ENCODE measurements at regions not wholly inside any gene's neighbourhood (a gene's known extent, or its start where the extent isn't known, plus 50 kb on each side); places are given as distances from the start of the nearest gene placed in this dataset.

GRCh38 chr11:32161293-32161692 is 70.4 kb downstream of the RCN1 start:
- Mint-ChIP-seq H3K27ac (ENCODE audit: low read depth) (no peak overlapping the region), H3K9me3 (no peaks in the 10 kb centered on the region), H3K4me3 (no peak overlapping the region), H3K4me1 (no peaks in the 10 kb centered on the region), H3K36me3 (ENCODE audit: insufficient read depth) (no peaks in the 10 kb centered on the region), H3K27me3 (peaks cover 42% of the 10 kb centered on the region)
- no peak for ATAC-seq (replicated peaks; ENCODE audit: extremely low read depth, poor library complexity, severe bottlenecking)
- DNase-seq (ENCODE audit: low spot score in 2 of 2) = no peak

GRCh38 chr11:32162351-32162750 is 71.5 kb downstream of the RCN1 start:
- DNase-seq (ENCODE audit: low spot score in 2 of 2) = no peak
- no peaks in the 10 kb centered on the region for H3K4me1 Mint-ChIP-seq
- H3K27ac Mint-ChIP-seq (ENCODE audit: low read depth) = no peak overlapping the region
- no peaks in the 10 kb centered on the region for H3K36me3 Mint-ChIP-seq (ENCODE audit: insufficient read depth)
- ATAC-seq (replicated peaks; ENCODE audit: extremely low read depth, poor library complexity, severe bottlenecking) = no peak
- no peaks in the 10 kb centered on the region for H3K9me3 Mint-ChIP-seq
- H3K27me3 Mint-ChIP-seq = peaks cover 42% of the 10 kb centered on the region
- no peak overlapping the region for H3K4me3 Mint-ChIP-seq

GRCh38 chr11:32162906-32163305 is 72.0 kb downstream of the RCN1 start:
- Mint-ChIP-seq H3K27me3 (peaks cover 42% of the 10 kb centered on the region), H3K9me3 (no peaks in the 10 kb centered on the region), H3K4me1 (no peaks in the 10 kb centered on the region), H3K36me3 (ENCODE audit: insufficient read depth) (no peaks in the 10 kb centered on the region), H3K27ac (ENCODE audit: low read depth) (no peak overlapping the region), H3K4me3 (no peak overlapping the region)
- no peak for ATAC-seq (replicated peaks; ENCODE audit: extremely low read depth, poor library complexity, severe bottlenecking)
- no peak for DNase-seq (ENCODE audit: low spot score in 2 of 2)

DNA sequence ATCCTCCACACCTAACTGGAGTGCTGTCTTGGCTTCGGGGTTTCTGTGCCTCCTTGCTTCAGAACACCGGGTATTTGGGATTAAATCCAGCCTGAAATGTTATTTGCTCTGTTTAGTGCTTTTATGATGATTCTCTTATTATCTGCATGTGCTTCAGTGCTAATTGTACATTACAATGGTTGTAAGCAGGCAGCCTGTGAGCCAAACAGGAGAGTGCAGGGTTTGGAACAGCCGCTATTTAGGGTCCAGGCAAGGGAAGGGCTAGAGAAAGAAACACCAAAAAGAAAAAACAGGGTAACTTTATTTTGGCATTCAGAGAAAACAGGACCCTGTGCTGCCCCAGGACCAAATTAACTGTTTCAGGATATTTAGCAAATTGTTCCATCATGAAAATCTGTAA is 72.7 kb downstream of the RCN1 start:
- peaks cover 40% of the 10 kb centered on the region for H3K27me3 Mint-ChIP-seq
- no peak overlapping the region for H3K27ac Mint-ChIP-seq (ENCODE audit: low read depth)
- no peak overlapping the region for H3K4me3 Mint-ChIP-seq
- no peaks in the 10 kb centered on the region for H3K9me3 Mint-ChIP-seq
- H3K4me1 Mint-ChIP-seq = peaks cover under 1% of the 10 kb centered on the region
- DNase-seq (ENCODE audit: low spot score in 2 of 2) (no peak), ATAC-seq (replicated peaks; ENCODE audit: extremely low read depth, poor library complexity, severe bottlenecking) (no peak)
- no peaks in the 10 kb centered on the region for H3K36me3 Mint-ChIP-seq (ENCODE audit: insufficient read depth)

DNA sequence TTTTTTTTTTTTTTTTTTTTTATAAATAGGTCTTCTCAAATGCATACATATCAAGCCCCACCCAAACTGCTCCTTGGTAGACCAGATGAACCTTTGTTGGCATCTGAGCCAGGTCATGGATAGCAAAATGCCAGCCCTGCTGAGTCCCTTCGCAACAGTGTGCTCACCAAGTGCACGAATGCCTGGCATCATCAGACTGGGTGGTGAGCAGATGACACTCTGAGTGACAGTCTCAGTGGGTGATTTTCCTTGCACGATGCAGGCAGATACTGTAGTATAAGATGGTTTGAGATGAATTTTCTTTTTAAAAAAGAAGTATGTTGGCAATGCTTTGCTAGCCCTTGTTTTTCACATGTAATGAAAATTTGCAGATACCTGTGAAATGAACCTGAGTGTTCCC is 74.0 kb downstream of the RCN1 start:
- H3K4me1 Mint-ChIP-seq = peaks cover 6% of the 10 kb centered on the region
- no peak overlapping the region for H3K4me3 Mint-ChIP-seq
- H3K9me3 Mint-ChIP-seq = no peaks in the 10 kb centered on the region
- no peak for ATAC-seq (replicated peaks; ENCODE audit: extremely low read depth, poor library complexity, severe bottlenecking)
- DNase-seq (ENCODE audit: low spot score in 2 of 2) = no peak
- H3K27ac Mint-ChIP-seq (ENCODE audit: low read depth) = no peak overlapping the region
- H3K36me3 Mint-ChIP-seq (ENCODE audit: insufficient read depth) = no peaks in the 10 kb centered on the region
- H3K27me3 Mint-ChIP-seq = peaks cover 32% of the 10 kb centered on the region

GRCh38 chr11:32168924-32169323 is 78.0 kb downstream of the RCN1 start:
- ATAC-seq (replicated peaks; ENCODE audit: extremely low read depth, poor library complexity, severe bottlenecking) = no peak
- Mint-ChIP-seq H3K27me3 (peaks cover 7% of the 10 kb centered on the region), H3K36me3 (ENCODE audit: insufficient read depth) (no peaks in the 10 kb centered on the region), H3K27ac (ENCODE audit: low read depth) (no peak overlapping the region), H3K4me1 (peaks cover 11% of the 10 kb centered on the region), H3K9me3 (no peaks in the 10 kb centered on the region), H3K4me3 (no peak overlapping the region)
- no peak for DNase-seq (ENCODE audit: low spot score in 2 of 2)

DNA sequence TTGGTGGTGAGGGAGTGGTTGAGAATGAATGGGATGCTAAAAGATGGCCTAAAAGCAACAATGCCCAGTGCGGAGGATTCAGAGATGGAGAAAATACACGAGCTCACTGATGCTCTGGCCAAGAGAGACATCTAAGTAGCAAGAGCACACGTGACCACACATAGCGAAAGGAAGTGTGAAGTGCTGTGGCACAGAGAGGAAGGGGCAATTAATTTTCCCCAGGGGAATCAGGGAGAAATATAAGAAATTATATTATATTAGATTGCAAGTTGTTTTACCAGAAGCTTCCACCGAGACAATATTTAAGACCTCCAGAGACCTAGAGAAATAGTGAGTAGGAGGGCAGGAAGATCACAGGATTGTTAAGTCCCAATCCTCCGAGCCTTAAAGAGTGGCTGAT is 80.6 kb downstream of the RCN1 start:
- no peaks in the 10 kb centered on the region for H3K27me3 Mint-ChIP-seq
- H3K27ac Mint-ChIP-seq (ENCODE audit: low read depth) = no peak overlapping the region
- H3K4me3 Mint-ChIP-seq = no peak overlapping the region
- no peaks in the 10 kb centered on the region for H3K9me3 Mint-ChIP-seq
- DNase-seq (ENCODE audit: low spot score in 2 of 2) = no peak
- peaks cover 11% of the 10 kb centered on the region for H3K4me1 Mint-ChIP-seq
- H3K36me3 Mint-ChIP-seq (ENCODE audit: insufficient read depth) = no peaks in the 10 kb centered on the region
- ATAC-seq (replicated peaks; ENCODE audit: extremely low read depth, poor library complexity, severe bottlenecking) = no peak

- Mint-ChIP-seq H3K4me1 (peaks cover 11% of the 10 kb centered on the region), H3K9me3 (no peaks in the 10 kb centered on the region), H3K27me3 (no peaks in the 10 kb centered on the region), H3K36me3 (ENCODE audit: insufficient read depth) (no peaks in the 10 kb centered on the region), H3K4me3 (no peak overlapping the region), H3K27ac (ENCODE audit: low read depth) (no peak overlapping the region)
- ATAC-seq (replicated peaks; ENCODE audit: extremely low read depth, poor library complexity, severe bottlenecking) = no peak
- DNase-seq (ENCODE audit: low spot score in 2 of 2) = no peak
Observed at GRCh38 chr11:32172041-32172847, 81.4 kb downstream of the RCN1 start.

DNA sequence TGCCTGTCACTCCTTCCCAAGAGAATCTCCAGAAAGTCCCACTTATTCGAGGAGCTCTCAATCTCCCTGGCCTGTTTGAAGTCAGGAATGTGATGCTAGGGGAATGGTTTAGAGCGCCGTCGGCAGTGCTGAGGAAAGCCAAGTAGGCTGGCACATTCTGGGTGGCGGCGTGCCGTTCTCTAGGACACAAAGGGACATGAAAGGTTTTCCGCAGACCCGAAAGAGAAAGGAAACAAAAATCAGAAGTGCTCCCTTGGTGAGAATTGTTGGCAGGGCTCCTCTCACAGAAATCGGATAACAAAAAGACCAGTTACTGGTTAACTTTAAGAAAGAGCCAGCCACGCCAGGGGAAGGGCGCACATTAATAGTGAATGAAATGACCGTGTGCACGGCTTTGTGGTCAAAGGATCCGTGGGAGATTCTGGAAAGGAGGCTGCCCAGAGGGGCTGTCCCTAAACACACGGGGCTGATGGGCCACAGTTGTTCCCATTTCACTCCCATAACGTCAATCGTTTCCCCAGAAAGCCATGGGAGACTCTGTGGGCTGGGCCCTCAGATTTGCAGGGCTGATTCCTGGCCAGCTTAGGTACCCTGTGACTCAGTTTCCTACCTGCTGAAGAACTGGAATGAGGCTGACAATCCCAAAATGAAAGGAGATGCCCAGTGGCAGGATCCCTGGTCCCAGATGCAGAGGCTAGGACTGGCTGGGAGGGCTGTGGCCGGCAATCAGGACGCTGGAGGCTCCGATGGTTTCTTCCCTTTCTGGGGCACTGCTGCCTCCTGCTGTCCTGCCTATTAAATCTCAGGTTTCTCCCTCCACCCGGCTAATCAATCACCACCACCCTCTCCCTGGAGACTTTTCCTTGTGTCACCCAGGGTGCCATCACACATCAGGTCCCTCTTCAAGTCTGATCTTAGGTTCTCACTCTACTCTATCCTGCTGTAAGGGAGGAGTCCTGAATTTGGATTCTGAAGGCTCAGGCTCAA is 82.3 kb downstream of the RCN1 start:
- no peaks in the 10 kb centered on the region for H3K9me3 Mint-ChIP-seq
- H3K27me3 Mint-ChIP-seq = no peaks in the 10 kb centered on the region
- peaks cover 11% of the 10 kb centered on the region for H3K4me1 Mint-ChIP-seq
- no peak for DNase-seq (ENCODE audit: low spot score in 2 of 2)
- no peaks in the 10 kb centered on the region for H3K36me3 Mint-ChIP-seq (ENCODE audit: insufficient read depth)
- no peak overlapping the region for H3K27ac Mint-ChIP-seq (ENCODE audit: low read depth)
- H3K4me3 Mint-ChIP-seq = no peak overlapping the region
- no peak for ATAC-seq (replicated peaks; ENCODE audit: extremely low read depth, poor library complexity, severe bottlenecking)

DNA sequence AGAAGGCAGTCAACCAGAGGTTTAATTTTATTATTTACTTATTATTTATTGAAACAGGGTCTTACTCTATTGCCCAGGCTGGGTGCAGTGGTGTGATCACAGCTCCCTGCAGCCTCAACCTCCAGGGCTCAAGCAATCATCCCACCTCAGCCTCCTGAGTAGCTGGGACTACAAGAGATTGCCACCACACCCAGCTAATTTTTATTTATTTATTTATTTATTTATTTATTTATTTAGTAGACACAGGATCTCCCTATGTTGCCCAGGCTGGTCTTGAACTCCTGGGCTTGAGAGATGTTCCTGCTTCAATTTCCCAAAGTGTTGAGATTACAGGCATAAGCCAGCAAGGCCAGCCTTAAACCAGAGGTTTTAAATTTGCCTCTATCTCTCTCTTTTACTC is 83.1 kb downstream of the RCN1 start:
- H3K9me3 Mint-ChIP-seq = no peaks in the 10 kb centered on the region
- H3K4me1 Mint-ChIP-seq = peaks cover 6% of the 10 kb centered on the region
- DNase-seq (ENCODE audit: low spot score in 2 of 2) (no peak), ATAC-seq (replicated peaks; ENCODE audit: extremely low read depth, poor library complexity, severe bottlenecking) (no peak)
- no peak overlapping the region for H3K4me3 Mint-ChIP-seq
- no peak overlapping the region for H3K27ac Mint-ChIP-seq (ENCODE audit: low read depth)
- peaks cover 6% of the 10 kb centered on the region for H3K27me3 Mint-ChIP-seq
- no peaks in the 10 kb centered on the region for H3K36me3 Mint-ChIP-seq (ENCODE audit: insufficient read depth)

DNA sequence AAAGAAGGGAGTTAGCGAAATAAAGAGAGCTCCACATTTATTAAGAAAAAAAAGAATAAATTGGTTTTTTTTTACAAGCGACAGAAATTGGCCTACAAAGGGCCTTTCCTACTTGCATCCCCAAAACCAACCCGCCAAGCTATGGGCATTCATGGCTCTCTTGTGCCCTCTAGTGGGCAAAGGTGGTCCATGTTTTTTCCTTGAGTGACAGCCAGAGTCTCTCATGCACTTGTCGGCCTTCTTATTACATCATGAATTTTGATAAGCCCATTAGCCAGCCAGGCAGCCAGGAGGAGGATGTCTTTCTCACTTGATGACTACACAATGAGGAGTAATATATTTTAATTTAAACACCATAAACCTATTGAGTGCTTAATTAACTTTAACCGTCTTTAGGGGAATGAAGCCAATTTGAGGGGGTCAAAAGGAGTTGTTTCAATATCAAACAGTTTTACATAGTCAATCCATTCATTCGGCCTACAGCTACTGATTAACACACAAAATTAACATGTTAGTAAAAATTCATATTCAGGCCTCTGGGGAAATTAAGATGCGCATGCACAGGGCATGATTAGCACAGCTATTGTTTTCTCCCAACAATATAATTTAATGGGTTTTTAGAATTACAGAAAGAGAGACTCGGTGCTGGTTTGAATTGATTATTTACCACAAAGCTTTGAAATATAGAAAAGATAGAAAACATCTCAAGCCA is 85.5 kb downstream of the RCN1 start:
- DNase-seq (ENCODE audit: low spot score in 2 of 2) = peak; percentile 67 to 71
- no peak overlapping the region for H3K27ac Mint-ChIP-seq (ENCODE audit: low read depth)
- no peaks in the 10 kb centered on the region for H3K36me3 Mint-ChIP-seq (ENCODE audit: insufficient read depth)

DNA sequence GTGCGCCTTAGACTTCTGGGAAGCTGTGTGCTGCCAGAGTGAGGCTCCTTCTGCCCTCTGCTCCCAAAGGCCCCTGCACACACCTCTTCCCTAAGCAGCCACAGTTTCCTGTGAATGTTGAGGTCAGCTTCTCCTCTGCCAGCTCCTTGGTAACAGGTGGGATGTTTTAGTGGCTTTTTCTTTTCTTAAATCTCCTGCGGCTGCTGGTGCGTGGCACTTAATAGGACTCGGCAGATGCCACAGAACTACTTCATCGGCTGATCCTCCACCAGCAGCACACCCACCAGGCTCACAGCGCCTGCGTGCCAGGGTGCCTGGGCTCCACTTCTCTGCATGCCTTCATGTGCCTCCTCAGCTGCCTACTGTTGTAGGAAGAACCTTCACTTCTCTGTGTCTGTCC is 87.8 kb downstream of the RCN1 start:
- Mint-ChIP-seq H3K4me1 (no peaks in the 10 kb centered on the region), H3K9me3 (no peaks in the 10 kb centered on the region), H3K27me3 (peaks cover 8% of the 10 kb centered on the region), H3K27ac (ENCODE audit: low read depth) (no peak overlapping the region), H3K4me3 (no peak overlapping the region), H3K36me3 (ENCODE audit: insufficient read depth) (no peaks in the 10 kb centered on the region)
- ATAC-seq (replicated peaks; ENCODE audit: extremely low read depth, poor library complexity, severe bottlenecking) (no peak), DNase-seq (ENCODE audit: low spot score in 2 of 2) (no peak)

More for the DNA sequence above, 85.5 kb downstream of the RCN1 start:
- Mint-ChIP-seq H3K4me3 (no peak overlapping the region), H3K9me3 (no peaks in the 10 kb centered on the region), H3K4me1 (peaks cover 2% of the 10 kb centered on the region), H3K27me3 (peaks cover 8% of the 10 kb centered on the region)
- peak; percentile 52 for ATAC-seq (replicated peaks; ENCODE audit: extremely low read depth, poor library complexity, severe bottlenecking)
